COLO668 (cell line): ENCODE measurements at regions not wholly inside any gene's neighbourhood (a gene's known extent, or its start where the extent isn't known, plus 50 kb on each side); places are given as distances from the start of the nearest gene placed in this dataset.
"Not testable (repeated sequence)": the region's sequence is repeated elsewhere in the genome, so short reads cannot be mapped to it uniquely, and the experiment has no call there.

Experiments used
- DNase-seq: peaks from one replicate; lab custom pipeline; 2025; ENCODE audit not compliant: unreplicated experiment; lab: John Stamatoyannopoulos, UW

GRCh38 chr14:106398931-106399331, 872.5 kb downstream of the TMEM121 start:
- DNase-seq = not testable (repeated sequence)

DNA sequence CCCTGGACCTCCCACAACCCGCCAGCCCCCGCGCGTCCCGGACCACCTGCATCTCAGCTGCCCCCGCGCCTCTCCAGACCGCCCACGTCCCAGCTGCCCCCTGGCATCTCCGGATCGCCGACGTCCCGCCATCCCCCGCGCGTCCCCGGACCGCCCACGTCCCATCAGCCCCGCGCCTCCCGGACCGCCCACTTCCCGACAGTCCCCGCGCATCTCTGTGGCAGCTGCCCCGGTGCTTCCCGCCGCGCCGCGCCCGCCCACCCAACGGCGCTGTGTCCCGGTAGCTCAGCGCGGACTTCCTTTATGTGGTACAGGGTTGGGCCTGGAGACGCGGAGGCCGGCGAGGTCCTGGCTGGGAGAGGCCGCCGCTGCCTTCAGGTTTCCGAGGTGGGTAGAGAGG, 874.9 kb downstream of the TMEM121 start:
- DNase-seq = not testable (repeated sequence)

- not testable (repeated sequence) for DNase-seq
These were observed 883.8 kb downstream of the TMEM121 start for GRCh38 chr14:106410229-106410628.

DNA sequence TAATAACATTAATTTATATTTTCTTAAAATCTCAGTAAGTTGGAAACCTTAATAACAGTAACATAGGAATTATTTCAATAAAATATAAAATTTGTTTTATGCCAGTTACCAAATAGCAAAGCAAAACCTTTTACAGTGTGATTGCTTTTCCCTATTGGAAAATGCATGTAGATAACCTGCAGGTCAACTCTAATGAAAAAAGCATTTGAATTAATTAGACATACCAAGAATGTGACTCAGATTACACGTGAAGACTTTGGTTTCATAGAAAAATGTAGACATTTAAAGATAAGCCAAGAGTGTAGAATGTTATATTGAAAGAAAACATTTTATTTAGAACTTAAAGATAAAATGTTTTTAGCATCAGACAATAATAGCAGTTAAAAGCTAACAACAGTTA, 888.1 kb downstream of the TMEM121 start:
- no peak for DNase-seq

DNA sequence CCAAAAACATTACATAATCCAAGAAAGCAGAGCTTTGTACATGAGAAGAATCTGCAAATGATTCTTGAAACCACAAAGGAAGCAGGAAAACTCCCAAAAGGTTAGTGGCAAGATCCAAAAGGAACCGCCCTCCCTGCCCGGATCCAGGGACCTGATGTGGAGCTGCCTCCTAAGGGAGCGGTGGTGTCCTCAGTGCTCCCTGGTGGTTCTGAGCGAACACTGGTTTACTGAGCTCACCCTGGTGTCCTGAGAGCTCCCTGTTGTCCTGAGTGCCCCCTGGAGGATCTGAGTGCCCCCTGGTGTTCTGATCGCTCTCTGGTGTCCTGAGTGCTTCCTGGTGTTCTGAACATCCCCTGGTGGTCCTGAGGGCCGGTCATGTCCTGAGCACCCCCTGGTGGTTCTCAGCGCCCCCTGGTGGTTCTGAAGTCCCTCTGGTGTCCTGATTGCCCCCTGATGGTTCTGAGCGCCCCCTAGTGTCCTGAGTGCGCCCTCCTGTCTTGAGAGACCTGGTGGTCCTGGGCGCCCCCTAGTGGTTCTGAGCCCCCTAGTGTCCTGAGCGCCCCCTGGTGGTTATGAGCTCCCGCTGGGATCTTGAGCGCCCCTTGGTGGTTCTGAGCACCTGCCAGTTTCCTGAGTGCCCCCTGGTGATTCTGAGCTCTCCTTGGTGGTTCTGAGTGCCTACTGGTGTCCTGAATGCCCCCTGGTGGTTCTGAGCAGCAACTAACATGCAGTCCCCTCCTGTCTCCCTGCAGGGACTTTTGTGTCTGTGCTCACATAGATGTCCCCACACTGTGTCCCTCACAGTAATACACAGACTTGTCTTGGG, 891.1 kb downstream of the TMEM121 start:
- DNase-seq = peak; percentile 84

- no peak for DNase-seq
These were observed 893.1 kb downstream of the TMEM121 start for GRCh38 chr14:106419376-106419965.

- peak; percentile 46 for DNase-seq
These were observed 895.1 kb downstream of the TMEM121 start for GRCh38 chr14:106421431-106422033.

GRCh38 chr14:106422066-106422465, 895.7 kb downstream of the TMEM121 start:
- no peak for DNase-seq

DNA sequence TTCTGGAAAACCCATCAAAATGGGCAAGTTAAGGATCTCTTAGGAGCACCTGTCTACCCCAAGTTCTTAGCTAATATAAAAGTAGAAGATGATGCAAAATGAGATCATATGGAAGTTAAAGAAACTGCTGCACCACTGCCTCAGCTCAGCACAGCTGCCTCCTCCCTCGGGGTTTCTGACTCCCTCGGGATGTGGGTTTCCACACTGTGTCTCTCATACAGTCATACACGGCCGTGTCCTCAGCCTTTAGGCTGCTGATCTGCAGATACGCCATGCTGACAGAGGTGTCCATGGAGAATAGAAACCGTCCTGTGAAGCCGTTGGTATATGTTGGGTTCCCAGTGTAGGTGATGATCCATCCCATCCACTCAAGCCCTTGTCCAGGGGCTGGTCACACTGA, 898.8 kb downstream of the TMEM121 start:
- not testable (repeated sequence) for DNase-seq

DNA sequence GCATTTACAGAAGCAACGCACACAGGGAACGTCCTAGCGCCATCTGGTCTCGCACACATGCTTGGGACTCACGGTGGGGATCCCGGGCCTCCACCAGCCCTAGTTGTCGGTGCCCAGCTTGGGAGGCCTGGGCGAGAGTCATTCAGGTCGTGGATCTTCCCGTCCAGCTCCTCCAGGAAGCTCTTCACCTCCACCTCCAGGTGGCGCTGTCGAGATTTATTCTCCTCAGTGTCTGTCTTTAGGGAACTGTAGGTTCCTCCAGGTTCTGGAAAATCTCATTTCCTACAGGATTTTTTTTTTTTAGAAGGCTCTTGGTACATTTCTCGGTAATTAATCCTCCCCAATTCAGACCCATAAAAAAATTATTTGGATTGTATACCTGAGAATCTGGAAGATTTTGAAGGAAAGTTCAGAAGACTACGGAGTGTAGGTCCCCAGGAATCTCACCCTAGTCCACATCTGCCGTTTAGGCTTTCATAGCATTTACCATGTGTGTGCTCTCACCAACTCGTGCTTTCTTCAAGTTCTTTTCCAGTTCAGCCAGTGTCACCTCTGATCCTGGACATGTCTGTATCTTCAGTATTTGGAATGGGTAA, 910.0 kb downstream of the TMEM121 start:
- DNase-seq = peak; percentile 76

DNA sequence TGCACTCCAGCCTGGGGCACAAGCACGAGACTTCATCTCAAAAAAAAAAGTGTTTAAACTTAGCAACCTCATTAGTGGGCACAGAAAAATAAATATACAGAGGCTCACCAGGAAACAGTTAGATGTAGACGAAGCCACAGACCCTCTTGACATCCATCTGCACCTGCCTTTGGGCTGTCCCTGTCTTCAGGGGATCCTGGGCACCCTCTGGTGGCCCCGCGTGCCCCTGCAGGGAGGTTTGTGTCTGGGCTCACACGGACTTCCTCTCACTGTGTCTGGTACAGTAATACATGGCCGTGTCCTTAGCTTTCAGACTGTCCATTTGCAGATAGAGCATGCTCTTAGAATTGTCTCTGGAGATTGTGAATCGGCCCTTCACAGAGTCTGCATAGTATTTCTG, 916.5 kb downstream of the TMEM121 start:
- peak; percentile 49 for DNase-seq

DNA sequence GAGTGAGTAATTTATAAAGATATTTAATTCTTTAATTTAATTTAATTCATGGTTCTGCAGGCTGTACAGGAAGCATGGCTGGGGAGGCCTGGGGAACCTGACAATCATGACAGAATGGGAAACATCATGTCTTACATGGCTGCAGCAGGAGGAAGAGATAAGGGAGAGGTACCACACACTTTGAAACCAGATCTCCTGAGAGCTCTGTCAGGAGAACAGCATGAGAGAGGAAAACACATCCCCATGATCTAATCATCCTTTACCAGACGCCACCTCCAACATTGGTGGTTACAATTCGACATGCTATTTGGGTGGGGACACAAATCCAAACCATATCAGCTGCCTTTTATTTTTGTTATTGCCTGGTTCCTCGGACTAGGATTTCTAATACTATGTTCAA, 928.6 kb downstream of the TMEM121 start:
- no peak for DNase-seq

DNA sequence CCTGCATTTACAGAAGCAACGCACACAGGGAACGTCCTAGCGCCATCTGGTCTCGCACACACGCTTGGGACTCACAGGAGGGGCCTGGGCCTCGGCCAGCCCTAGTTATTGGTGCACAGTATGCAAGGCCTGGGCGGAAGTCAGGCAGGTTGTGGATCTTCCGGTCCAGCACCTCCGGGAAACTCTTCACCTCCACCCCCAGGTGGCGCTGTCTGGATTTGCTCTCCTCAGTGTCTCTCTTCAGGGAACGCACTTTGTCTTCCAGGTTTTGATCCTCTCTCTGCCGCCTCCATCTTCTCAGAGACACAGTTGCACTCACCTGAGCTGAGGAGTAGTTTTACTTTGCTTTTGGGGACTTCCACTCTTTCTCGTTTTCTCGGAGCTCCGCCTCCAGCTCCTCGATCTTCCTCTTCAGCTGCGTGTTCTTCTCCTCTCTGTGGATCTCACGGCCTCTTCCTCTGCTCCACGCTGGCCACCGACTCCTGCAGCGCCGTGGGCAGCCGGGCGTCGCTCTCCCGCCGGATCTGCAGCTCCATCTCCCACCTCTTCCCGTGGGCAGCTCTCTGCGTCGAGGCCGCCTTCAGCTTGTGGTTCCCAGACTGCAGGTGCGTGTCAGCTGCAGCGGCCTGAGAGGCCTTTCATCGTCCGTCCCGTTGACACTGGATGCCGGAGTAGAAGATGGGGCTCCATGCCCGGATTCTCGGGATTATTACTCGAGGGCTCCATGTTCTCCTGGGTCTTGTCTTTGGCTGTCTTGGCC, 933.8 kb downstream of the TMEM121 start:
- DNase-seq = peak; percentile 31

- no peak for DNase-seq
These were observed 934.5 kb downstream of the TMEM121 start for GRCh38 chr14:106460916-106461315.

GRCh38 chr14:106466483-106466882, 940.1 kb downstream of the TMEM121 start:
- DNase-seq = peak; percentile 71

DNA sequence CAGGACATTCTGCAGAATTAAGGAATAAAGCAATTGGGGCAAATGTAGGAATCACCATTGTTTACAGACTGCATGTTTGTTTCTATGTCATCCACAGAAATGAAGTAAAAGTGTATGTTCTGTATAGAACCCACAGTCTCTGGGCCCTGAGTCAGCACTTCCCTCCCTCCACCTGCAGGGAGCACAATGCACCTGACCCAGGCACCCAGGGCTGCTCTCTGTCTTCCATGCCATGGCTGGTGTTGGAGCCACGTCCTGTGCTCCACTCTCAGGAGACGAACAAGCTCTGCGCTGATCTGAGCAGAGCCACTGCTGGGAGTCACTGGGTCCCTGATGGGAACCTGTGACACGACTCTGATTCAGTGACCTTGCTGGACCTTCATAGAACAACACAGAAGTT, 942.5 kb downstream of the TMEM121 start:
- DNase-seq = not testable (repeated sequence)

- not testable (repeated sequence) for DNase-seq
These were observed 943.6 kb downstream of the TMEM121 start for GRCh38 chr14:106470028-106470427.

GRCh38 chr14:106474261-106475028, 948.1 kb downstream of the TMEM121 start:
- not testable (repeated sequence) for DNase-seq

DNA sequence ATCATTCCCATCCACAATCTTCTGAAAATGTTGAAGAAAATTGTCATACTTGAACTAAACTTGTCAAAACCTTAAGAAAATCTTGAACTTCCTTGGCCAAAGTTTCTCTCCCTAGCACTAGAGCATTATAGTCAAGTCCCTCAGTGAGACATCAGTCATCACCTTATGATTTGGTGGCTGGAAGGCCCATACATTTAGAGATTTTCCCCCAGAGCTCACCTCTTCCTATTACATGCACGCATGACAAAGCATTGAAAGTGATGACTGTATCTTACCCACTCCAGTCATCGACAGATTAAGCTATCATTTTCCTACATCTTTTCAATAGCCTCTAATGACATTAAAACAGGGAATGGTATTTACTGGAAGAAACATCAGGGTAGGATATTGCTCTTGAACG, 948.8 kb downstream of the TMEM121 start:
- not testable (repeated sequence) for DNase-seq

- not testable (repeated sequence) for DNase-seq
These were observed 951.2 kb downstream of the TMEM121 start for GRCh38 chr14:106477600-106477999.
